ENCODE measurements at regions not wholly inside any gene's neighbourhood (a gene's known extent, or its start where the extent isn't known, plus 50 kb on each side); places are given as distances from the start of the nearest gene placed in this dataset.

DNA sequence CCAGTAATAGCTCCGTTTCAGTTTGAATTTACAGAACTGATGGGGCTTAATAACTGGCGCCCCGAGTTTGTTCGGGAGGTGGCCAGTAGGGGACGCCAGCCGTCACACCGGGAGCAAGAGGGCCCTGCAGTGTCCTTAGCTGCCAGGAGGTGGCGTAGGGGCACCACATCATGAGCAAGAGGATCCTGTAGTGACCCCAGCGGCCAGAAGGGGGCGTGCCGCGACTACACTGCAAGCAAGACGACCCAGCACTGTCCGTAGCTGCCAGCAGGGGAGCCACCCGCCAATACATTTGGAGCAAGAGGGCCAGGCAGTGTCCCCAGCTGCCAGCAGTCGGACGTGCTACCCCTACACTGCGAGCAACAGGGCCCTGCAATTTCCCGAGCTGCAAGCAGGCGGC, 663.7 kb upstream of the B3GAT1 start:
- no peak for DNase-seq (ENCODE audit: low read depth, low spot score)

DNA sequence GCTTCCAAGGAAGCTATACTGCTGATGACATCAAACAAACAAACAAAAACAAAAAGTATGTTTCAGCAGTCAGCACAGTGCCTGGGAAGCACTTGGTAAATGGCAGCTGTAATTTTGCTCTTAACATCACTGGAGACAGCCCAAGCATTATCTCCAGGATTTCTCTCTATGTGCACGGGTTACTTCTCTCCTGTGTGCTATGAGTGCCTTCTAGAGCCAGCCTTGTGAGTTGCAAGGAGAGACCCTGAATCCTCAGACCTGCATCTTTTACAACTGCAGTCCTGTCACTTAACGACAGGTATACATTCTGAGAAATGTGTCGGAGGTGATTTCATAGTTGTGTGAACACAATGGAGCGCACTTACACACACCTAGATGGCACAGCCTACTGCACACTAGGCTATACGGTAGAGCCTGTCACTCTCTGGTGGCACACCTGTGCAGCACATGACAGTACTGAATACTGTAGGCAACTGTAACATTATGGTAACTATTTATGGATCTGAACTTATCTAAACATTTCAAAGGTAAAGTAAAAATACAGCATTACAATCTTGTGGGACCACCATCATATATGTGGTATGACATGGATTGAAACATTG, 662.5 kb upstream of the B3GAT1 start:
- DNase-seq (ENCODE audit: low read depth, low spot score) = no peak

DNA sequence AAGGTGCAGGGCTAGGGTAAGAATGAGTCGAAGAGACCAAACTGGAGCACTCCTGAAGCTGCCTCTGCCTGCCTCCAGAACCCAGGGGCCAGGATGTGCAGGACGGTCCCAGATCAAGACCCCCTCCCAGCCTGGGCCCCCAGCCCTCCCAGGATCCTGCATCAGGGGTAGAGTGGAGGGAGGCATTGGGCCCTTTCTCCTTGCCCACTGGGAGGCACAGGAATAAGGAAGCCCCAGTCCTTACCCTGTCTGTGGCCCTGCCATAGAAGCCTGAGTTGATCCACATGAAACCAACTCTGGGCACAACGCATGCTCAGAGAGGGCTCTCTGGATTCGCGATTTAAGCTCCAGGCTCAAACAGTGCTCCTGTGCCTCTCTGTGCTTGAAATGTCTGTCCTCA, 661.8 kb upstream of the B3GAT1 start:
- DNase-seq (ENCODE audit: low read depth, low spot score) = no peak

DNA sequence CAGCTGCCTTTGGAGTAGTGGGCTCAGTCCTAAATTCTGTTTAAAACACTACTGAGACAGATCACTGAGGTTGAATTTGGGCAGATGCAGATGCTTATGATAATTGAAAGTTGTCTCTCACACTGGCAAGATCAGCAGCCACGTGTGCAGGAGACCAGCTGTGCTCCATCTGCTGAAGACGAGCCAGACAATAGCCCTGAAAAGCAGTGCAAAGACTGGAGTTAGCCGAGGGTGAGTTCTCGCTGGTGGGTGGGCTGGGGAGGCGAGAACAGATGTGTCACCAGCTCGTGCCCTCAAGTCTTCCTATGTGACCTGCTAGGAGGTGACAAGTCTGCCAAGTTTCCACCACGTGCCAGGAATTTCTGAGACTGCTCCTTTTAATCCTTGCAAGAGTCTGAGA, 661.3 kb upstream of the B3GAT1 start:
- no peak for DNase-seq (ENCODE audit: low read depth, low spot score)

DNA sequence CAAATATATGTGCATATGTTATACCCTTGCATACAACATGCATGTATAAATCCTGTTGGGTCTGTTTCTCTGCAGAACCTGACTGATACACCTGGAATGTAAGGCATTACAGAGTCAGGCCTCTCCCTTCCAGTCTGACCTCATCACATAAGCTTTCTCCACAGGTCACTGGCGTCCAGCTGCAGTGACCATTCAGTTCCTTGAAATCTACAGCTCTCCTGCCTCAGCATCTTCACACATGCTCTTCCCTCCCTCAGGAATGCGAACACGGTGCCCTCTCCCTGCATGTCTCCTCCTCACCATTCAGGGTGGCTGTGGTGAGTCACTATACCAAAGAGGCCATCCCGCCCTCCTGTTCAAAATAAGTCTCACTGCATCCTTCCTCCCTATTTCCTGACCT, 657.8 kb upstream of the B3GAT1 start:
- no peak for DNase-seq (ENCODE audit: low read depth, low spot score)

DNA sequence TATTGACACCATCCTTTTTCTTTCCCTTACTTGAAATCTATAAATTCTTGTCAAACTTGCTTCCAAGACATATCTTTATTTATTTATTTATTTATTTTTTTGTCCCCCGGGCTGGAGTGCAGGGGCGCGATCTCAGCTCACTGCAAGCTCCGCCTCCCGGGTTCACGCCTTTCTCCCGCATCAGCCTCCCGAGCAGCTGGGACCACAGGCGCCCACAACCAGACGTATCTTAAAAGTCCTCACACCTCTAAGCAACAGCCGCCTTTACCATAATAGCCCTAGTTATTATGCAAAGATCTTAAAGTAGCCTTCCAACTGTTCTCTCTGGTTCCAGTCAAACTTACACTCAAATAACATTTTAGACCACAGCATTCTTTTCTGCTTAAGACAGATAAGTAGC, 657.0 kb upstream of the B3GAT1 start:
- DNase-seq (ENCODE audit: low read depth, low spot score) = no peak

DNA sequence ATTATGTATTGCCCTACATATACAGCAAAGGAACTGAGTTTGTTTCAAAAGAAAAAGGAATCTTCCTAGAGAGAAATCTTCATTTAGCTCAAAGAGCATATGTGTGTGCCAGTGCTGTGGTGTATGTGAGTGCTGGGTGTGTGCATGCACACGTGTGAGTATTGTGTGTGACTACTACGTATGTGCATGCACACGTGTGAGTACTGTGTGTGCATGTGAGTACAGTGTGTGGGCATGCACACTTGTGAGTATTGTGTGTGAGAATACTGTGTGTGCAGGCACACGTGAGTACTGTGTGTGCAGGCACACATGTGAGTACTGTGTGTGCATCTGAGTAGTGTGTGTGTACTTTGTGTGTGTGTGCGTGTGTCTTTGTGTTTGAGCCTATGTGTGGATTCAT, 651.0 kb upstream of the B3GAT1 start:
- DNase-seq (ENCODE audit: low read depth, low spot score) = no peak

DNA sequence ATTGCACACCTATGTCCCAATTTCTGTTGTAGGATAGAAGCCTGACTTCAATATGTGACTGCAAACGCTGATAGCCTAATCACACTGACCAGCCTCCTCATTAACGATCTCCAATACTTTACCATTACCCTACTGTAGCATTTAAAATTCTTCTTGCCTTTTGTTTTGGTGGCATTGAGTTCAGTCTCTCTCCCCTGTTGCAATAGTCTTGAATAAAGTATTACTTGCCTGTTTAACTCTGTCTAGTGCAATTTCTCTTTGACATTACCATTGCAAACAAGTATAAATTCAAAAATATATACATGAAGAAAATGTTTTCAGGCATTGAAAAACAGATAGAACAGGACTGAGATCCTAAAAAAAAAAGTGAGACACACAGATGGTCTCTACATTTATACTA, 649.1 kb upstream of the B3GAT1 start:
- DNase-seq (ENCODE audit: low read depth, low spot score) = no peak

DNA sequence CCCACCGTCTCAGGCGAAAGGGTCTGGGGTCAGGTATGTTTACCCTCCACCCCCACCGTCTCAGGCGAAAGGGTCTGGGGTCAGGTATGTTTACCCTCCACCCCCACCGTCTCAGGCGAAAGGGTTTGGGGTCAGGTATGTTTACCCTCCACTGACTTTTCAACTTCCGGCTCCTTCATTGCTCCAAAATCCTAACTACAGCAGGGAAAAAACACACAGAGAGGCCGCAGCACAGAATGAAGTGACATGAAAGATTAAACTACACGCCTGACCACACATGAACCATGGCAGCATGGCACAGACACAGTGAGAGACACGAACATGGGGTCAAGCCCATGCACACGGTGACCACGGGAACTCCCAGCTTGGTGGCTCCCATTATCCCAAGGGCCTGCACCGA, 634.9 kb upstream of the B3GAT1 start:
- no peak for DNase-seq (ENCODE audit: low read depth, low spot score)

DNA sequence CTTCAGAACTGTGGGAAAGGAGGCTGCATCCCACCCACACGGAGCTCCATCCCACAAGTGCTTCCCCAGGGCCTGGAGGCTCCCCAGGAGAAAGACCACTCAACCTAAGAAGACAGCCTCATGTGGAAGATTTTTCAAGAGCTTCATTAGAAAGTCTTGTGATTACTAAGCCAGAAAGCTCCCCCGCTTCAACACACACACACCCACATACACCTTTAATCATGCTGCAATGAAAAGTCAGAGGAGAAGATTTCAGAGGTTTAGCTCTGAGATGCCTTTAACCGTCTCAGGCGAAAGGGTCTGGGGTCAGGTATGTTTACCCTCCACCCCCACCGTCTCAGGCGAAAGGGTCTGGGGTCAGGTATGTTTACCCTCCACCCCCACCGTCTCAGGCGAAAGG, 634.5 kb upstream of the B3GAT1 start:
- DNase-seq (ENCODE audit: low read depth, low spot score) = no peak

DNA sequence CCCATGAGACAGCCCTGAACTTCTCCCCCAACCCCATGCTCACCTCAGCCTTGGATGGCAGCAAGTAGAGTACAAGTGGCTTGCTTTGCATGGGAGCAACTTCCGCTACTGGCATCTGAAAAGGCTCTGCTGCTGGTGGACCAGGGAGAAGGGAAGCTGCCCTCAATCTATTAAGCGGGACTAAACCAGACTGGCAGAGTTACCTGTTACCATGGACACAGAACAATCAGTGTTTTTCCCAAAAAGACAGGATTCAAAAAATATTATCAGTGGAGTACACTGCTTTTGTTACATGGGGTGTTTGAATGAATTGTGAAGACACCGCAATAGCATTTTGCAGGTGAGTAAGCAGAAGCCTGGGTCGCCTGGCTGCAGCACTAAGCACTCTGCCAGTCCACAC, 631.4 kb upstream of the B3GAT1 start:
- DNase-seq (ENCODE audit: low read depth, low spot score) = no peak

DNA sequence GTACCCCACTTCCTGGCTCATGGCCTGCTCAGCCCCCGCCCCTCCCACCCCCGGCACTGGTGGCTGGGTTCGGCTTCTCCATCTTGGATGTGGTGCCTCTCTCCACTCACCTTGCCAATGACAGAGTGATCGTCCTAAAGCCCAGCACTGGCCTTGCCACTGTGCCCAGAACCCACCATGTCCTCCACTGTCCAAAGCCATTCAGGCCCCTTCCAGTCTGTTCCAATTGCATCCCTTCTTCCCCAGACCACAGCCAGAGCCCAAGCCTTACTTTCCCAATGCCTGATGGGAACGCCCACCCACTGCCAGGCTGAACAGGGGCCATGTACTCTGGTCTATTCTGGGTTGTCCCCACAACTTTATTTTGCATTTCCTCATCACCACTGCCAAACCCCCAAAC, 625.8 kb upstream of the B3GAT1 start:
- DNase-seq (ENCODE audit: low read depth, low spot score) = no peak

DNA sequence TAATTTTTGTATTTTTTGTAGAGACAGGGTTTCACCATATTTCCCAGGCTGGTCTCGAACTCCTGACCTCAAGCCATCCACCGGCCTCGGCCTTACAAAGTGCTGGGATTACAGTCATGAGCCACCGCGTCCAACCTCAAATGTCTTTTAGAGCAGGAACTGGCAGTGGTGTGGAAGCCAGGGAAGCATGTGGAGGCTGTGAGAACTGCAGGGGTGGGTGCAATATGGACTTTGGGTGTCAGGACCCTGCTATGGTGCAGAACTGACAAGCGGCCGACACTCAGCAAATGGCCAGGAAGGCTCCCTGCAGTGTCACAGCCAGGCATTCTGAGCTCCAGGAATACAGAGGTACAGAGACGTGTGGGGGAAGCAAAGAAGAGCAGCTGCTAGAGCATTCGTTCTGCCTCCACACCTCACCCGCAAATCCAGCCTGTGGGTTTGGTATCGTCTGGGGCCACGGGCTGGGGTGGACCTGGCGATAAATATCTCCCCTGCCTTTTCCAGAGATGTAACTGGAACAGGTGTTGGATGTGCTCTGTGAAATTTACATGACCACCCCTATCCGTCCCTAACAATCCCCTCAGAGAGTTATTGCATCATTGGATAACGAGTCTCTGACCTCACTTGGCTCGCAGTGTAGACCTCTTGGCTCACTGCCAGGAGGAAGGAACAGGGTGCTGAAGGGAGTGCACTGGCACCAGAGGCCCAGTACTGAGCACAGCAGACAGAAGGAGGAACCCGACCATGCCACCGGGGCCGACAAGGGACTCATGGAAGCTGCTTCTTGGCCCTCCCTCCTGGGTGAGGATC, 624.7 kb upstream of the B3GAT1 start:
- DNase-seq (ENCODE audit: low read depth, low spot score) = no peak

DNA sequence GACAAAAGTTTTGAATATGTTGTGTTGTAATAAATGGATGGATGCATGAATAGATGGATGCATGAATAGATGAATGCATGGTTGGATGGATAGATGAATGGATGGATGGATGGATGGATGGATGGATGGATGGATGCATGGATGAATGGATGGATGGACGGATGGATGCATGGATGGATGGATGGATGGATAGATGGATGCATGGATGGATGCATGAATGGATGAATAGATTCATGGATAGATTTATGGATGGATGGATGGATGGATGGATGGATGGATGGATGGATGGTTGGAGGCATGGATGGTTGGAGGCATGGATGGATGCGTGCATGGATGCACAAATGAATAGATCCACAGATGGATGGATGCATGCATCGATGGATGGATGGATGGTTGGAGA, 623.2 kb upstream of the B3GAT1 start:
- DNase-seq (ENCODE audit: low read depth, low spot score) = no peak

DNA sequence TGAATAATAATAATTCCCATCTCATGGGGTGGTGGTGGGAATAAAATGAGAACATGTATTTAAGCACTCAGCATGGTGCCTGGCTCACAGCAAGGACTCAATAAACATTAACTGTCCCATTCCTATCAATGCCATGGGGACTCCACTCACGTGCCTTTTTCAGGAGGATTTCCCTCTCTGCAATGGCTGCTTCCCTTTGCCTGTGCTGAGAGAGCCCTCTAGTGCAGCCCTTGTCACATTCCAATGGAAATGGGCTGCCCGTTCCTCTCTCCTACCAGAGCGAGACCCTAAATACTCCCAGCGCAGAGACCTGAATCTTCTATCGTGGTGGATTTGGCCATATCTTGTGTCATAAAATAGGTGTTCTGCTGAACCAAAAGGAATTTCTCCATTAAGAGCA, 621.5 kb upstream of the B3GAT1 start:
- DNase-seq (ENCODE audit: low read depth, low spot score) = peak; percentile 10

DNA sequence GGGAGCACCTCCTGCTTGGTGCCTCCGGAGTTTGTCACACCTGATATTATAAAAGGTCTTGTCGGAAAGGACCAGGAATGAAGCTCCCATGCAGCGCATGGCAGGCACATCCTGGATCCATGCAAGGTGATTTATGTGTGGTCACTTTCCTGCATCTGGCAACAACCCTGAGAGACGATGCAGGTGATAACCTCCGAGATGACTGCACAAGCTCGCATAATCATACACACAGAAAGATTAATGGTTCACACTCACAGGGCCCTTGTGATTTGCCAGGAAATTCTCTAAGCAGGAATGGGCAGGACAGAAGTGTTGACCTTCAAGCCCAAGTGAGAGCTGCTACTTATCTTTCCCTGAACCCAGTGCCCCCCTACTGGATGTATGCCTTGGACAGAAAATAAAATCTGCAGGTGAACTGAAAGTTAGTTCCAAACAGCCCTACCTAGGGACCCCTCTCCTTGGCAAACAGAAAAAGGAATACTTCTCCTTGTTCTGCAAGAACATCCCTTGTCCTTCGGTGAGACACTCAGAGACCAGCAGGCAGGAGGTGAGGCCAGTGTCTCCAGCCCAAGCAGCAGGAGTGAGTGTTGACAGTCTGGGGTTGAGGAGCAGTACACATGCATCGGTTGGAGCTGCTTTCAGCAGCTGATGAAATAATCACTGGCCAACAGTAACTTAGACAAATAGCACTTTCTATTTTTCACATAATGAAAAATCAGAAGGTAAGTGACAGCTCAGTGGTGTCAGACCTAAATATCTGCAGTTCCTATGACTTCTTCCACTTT, 619.4 kb upstream of the B3GAT1 start:
- DNase-seq (ENCODE audit: low read depth, low spot score) = no peak

DNA sequence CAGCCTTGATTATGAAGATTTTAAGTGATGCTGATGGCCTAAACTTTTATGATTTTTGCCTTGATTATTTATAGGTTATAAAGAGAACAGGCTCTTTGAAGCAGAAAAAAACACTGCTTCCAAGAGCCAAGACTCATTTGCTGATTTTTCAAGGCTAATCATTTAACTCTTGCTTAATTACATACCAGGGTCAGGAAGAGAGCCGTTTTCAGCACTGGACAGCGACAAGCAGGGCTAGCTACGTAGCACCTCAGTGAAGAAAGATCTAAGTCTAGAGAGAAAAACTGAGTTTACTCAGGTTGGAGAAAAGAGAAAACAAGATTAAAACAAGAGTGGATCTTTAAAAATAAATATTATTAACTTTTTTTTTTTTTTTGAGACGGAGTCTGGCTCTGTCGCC, 615.4 kb upstream of the B3GAT1 start:
- peak; percentile 29 for DNase-seq (ENCODE audit: low read depth, low spot score)

DNA sequence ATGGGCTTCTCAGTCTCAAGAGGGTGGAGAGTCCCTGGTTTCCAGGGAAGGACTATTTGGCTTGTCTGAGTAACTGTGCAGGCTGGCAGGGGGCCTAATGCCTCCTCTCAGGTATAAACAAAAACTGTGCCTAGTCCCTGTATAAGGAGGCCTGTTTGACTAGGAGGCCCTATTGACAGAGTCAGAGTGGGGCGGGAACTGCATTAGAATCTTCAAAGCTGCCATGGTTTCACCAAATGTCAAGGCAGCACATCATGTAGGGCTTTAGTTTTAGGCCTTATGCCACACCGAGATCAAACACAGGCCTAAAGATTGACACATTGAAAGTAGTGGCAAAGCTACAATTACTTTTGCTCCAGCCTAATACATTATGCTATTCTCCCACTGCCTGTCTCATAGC, 611.5 kb upstream of the B3GAT1 start:
- no peak for DNase-seq (ENCODE audit: low read depth, low spot score)

DNA sequence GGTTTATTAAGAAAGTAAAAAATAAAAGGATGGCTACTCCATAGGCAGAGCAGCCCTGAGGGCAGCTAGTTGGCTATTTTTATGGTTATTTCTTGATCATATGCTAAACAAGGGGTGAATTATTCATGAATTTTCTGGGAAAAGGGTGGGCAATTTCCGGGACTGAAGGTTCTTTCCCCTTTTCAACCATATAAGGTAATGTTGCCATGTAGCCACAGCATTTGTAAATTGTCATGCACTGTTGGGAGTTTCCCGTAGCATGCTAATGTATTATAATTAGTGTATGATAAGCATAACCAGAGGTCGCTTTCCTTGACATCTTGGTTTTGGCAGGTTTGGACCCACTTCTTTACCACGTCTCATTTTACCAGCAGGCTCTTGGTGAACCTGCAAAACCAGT, 610.4 kb upstream of the B3GAT1 start:
- DNase-seq (ENCODE audit: low read depth, low spot score) = no peak

DNA sequence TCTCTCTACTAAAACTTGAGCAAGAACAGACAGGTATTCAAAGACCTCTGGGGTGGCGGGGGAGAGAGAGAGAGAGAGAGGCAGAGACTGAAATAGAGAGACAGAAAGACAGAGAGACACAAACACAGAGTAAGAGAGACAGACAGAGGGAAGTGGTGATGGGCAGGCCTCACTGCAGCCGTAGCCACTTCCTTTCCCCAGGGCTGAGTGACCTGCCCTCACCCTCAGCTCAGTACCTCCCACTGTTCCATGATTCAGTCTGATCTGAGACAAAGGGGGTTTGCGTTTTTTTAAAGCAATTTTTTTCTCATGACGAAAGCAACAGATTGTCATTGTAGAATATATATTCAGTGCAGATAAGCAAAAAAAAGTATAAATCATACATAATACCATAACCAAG, 607.9 kb upstream of the B3GAT1 start:
- DNase-seq (ENCODE audit: low read depth, low spot score) = no peak

DNA sequence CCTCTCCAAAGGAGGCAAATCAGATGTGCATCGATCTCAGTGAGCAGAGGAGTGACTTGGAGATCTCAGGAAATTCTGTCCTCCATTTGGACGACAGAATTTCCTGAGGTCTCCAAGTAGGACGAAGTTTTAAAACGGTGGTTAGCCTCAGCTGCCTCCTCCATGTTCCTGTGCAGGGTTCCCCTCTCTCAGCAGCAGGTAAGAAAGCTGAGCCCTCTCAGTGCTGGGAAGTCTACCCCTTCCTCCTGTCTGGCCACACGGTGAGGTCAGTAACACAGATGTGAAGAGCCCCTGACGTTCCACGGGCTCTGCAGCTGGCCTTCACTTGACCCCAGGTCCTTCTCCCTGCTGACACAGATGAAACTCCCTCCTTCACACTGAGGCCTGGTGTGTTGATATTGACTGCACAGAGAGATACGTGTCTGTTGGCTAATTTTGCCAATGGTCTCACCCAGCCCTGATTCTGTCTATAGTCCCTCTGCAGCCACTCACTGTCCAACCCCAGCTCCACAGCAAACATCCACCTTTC, 607.4 kb upstream of the B3GAT1 start:
- DNase-seq (ENCODE audit: low read depth, low spot score) = no peak

DNA sequence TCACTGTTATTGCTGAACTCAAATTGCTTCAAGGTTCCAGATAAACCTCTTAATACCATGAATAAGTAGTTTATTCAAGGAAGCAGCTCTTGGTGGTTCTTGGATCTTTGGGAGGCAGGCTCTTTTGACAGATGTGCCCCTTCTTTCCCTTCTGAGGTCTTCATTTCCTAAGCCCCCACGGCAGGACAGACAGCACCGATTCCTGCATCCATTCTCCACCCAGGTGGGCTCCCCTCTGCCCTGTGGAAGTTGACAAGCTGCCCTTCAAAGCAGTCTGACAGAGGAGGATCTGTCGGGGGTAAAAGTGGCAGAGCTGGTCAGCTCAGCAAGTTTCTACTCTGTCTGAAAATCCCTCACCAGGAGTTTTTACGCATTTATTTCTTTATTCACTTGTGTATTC, 605.3 kb upstream of the B3GAT1 start:
- no peak for DNase-seq (ENCODE audit: low read depth, low spot score)

DNA sequence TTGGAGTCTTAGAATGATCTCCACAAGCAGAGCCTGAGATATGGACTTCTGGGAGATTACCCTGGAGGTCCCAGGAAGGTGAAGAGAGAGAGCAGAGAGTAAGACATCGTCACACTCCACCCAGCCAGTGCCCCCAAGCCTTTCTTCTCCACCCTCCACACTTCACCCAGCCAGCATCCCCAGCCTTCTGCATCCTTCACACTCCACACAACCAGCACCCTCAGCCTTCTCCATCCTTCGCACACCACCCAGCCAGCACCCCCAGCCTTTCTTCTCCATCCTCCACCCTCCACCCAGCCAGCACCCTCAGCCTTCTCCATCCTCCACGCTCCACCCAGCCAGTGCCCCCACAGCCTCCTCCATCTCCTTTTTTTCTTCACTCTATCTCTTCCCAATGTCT, 603.9 kb upstream of the B3GAT1 start:
- no peak for DNase-seq (ENCODE audit: low read depth, low spot score)

All from smooth muscle cell of the brain vasculature (primary cell).